NCI-H526 (cell line): ENCODE measurements at regions not wholly inside any gene's neighbourhood (a gene's known extent, or its start where the extent isn't known, plus 50 kb on each side); places are given as distances from the start of the nearest gene placed in this dataset.
A peak's percentile ranks its signal among the peaks of the same experiment; 100 is the strongest.
"Not testable (repeated sequence)": the region's sequence is repeated elsewhere in the genome, so short reads cannot be mapped to it uniquely, and the experiment has no call there.

ENCODE experiments used
- DNase-seq, 2 experiments: peaks; one replicate each; lab custom pipeline; 2025; lab: John Stamatoyannopoulos, UW

DNA sequence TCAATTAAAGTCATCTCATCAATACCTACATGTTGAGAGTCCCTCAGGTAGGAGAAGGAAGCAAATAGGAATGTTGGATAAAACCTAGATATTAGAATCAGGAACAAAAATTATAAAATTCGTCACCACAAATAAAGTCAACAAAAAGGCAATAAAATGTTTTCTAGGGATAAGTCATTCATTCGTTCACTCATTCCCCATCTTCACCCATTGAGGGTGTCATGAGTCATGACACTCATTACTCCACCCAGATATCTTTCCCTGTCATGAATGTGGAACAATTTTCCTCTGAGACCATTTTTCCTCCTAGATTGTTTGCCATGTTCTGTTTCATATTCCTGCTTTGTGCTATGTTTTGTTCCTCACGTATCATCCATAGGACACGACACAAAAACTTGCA is 50.9 kb upstream of the OLIG3 start:
- no peak for DNase-seq

GRCh38 chr6:137547186-137547585 is 53.0 kb upstream of the OLIG3 start:
- DNase-seq, result no peak

DNA sequence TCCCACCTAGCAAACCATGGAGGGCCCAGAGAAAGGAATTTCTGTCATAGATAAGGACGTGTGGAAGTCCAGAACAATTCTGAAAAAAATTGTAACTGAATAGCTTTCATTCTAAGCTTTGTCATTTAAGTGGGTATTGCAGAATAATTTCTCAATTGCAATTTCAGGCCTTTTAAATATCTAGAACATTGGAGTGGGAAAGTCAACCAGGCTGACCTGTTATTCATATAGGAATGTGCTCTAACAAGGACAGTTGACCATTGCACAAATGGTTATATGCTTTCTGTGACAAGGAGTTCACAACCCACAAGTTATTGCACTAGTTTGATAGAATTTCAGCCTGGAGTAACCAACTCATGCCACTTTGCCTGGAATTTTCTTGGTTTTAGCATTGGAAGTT is 53.4 kb upstream of the OLIG3 start:
- DNase-seq, result no peak

GRCh38 chr6:137549106-137549505 is 54.9 kb upstream of the OLIG3 start:
- no peak for DNase-seq

DNA sequence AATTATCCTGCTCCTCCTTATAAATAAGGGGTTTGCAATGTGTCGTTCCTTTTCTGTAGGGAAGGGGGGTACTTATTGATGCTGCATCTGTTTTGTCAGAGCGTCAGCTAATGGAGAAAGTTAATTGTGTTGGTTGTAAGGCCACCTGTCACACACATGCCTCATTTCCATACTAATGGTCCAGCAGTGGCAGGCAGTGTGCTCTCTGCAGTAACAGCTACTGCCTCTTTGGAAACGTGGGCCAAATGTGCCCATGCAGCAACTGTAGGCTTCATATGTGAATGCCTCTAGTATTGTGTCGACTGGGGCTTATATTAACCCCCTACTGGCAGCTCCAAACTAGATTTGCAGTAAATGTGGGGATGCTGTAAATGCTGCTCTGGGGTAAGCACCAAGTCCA is 56.3 kb upstream of the OLIG3 start:
- DNase-seq, result peak in 1 of 2 experiments; percentile 12

DNA sequence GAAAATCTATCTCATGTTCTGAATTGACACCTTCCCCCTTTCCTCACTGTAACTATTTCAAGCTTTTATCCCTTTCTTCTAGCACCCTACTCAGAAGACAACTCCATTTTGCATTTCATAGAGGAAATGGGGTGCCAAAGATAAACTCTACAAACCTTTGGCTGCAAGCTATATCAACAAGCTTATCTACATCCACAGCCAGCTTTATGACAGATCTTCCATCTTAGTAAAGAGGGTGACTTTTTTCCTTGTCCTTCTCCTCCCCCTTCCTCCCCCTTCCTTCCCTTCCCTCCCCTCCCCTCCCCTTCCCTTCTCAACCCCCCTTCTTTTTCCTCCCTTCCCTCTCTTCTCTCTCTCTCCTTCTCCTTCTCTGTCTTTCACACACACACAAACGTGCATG is 58.0 kb upstream of the OLIG3 start:
- no peak for DNase-seq

GRCh38 chr6:137552809-137553208 is 58.6 kb upstream of the OLIG3 start:
- no peak for DNase-seq

GRCh38 chr6:137559521-137560183 is 65.5 kb upstream of the OLIG3 start:
- not testable (repeated sequence) for DNase-seq

DNA sequence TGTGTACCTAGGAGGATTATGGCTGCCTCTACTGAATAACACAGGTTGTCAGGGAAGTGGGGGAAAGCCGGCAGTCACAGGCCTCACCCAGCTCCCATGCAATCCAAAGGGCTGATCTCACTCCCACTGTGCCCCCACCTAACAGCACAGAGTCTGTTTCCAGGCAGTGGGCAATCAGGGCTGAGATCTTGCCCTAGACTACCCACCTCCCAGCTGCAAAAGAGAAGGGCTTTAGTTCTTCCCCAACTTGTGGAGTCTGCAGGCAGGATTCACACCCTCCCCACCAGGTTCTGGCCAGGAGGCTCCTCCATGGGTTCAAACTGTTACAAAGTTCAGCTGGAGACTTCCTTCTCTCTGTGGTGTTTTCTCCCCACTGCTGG is 66.0 kb upstream of the OLIG3 start:
- DNase-seq, result no peak

- DNase-seq, result no peak
These were observed 73.9 kb upstream of the OLIG3 start for GRCh38 chr6:137568067-137568466.

- no peak for DNase-seq
These were observed 76.2 kb upstream of the OLIG3 start for GRCh38 chr6:137570393-137570792.

- peak; percentile 62 to 72 for DNase-seq
These were observed 77.7 kb upstream of the OLIG3 start for GRCh38 chr6:137571854-137572253.

GRCh38 chr6:137573739-137574138 is 79.5 kb upstream of the OLIG3 start:
- no peak for DNase-seq

- DNase-seq, result no peak
These were observed 85.4 kb upstream of the OLIG3 start for GRCh38 chr6:137579612-137580011.

- no peak for DNase-seq
These were observed 87.0 kb upstream of the OLIG3 start for GRCh38 chr6:137581019-137581707.

DNA sequence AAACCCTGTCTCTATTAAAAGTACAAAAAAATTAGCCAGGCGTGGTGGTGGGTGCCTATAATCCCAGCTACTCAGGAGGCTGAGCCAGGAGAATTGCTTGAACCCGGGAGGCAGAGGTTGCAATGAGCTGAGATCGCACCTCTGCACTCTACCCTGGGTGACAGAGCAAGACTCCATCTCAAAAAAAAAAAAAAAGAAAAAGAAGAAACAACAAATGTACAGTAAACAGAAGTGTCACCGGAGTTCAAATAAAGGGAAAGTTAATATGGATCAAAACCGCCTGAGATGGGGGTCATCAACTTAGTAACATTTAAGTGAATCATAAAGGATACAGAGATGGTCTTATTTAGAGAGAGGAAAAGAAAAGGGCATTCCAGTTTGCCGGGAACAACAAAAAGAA is 89.3 kb upstream of the OLIG3 start:
- not testable (repeated sequence) for DNase-seq

DNA sequence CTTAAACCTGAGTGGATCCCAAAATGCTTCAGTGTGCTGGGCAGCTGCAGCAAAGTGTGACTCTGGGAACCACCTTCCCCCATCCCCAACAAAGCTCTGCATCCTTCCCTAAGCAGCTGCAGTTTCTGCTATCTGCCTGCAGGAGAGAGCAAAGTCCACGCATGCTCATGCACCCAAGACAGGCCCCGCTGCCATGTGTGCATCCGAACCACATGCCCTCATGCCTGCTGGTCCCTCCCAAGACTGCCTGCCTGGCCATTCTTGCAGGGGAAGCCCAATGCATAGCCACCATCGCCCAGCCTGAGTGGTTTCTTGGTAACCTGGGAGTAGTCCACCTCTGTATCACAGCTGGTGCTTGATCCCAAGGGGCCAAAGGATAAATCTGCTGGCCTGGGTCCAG is 94.3 kb upstream of the OLIG3 start:
- DNase-seq, result no peak

GRCh38 chr6:137589067-137589848 is 95.1 kb upstream of the OLIG3 start:
- DNase-seq, result peak; percentile 18 to 47

- DNase-seq, result no peak
These were observed 96.5 kb upstream of the OLIG3 start for GRCh38 chr6:137590684-137591083.

GRCh38 chr6:137601471-137601870 is 107.3 kb upstream of the OLIG3 start:
- no peak for DNase-seq

DNA sequence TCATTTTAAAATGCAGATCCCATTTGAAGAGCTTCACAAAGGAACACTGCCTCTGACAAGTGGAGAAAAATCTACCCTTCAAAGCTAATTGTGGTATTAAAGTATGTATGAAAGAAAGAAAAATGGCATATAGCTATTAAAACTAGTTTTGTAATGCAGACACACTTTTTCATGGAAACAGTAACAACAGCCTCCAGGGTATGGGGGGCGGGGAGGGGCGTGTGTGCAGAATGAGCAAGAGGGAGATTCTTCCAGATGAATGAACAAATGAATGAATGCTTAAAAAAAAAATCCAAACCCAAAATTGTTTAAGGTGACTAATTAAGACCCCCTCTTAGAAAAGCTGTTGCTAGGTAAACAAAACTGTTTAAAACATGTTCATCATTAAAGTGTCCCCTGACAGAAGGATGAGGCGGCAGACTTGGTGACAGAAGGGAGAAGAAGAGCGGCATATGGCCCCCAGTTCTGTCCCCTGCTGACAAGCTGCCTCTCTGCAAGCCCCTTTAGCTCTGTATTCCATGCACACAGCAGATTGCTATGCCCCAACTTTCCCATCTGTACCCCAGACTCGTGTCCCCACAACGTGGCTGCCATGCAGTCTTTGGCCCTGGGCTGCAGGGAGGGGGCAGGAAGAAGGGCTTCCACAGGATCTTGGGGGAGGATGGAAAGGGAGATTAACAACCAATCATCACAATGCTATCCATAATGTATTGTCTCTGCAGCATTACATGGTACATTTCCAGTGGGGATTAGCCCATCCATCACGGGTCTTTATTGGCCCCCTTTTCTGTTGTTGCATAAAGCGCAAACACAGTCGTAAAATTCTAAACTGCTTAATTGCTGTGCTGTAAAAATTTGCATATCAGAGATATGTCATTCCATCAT is 108.4 kb upstream of the OLIG3 start:
- no peak for DNase-seq

- DNase-seq, result no peak
These were observed 116.5 kb upstream of the OLIG3 start for GRCh38 chr6:137610702-137611101.
